Breast epithelium (tissue), 3 donors: ENCODE measurements at regions not wholly inside any gene's neighbourhood (a gene's known extent, or its start where the extent isn't known, plus 50 kb on each side); places are given as distances from the start of the nearest gene placed in this dataset.

ENCODE experiments used
- CTCF ChIP-seq, 3 donors: fragments of 450-650 bp; IDR thresholded peaks; one replicate each; pipeline ENCODE4 v1.5.1; 2016 to 2017; ENCODE audit warnings: antibody characterized with exemption in 3 of 3, mild to moderate bottlenecking in 3 of 3, moderate library complexity in 3 of 3
- POLR2A ChIP-seq: fragments of 450-650 bp; IDR thresholded peaks from one replicate; pipeline ENCODE4 v1.6.1; 2016; ENCODE audit warnings: antibody characterized with exemption, mild to moderate bottlenecking, moderate library complexity
- POLR2AphosphoS5 ChIP-seq, 3 donors: sonication (generic); formaldehyde crosslinking; IDR thresholded peaks; one replicate each; pipeline ENCODE4 v1.6.1; 2017; ENCODE audit warnings: antibody characterized with exemption in 3 of 3

GRCh38 chr10:20417791-20418190, 479.3 kb downstream of the NEBL start:
- no peak for TF ChIP-seq CTCF (IDR thresholded peaks at IDR 0.05)
- TF ChIP-seq POLR2A: no peak
- no peak for TF ChIP-seq POLR2AphosphoS5 (IDR thresholded peaks at IDR 0.05)
